GM23248 (cell line): ENCODE measurements at regions not wholly inside any gene's neighbourhood (a gene's known extent, or its start where the extent isn't known, plus 50 kb on each side); places are given as distances from the start of the nearest gene placed in this dataset.

Source experiments
- DNase-seq: peaks from one replicate; pipeline ENCODE4 v3.0.0-alpha.2; 2015
- H2AFZ ChIP-seq: fragments of 200-600 bp; sonication (generic); 2 replicates; pipeline ENCODE4 v1.6.1; 2016; ENCODE audit warnings: antibody characterized with exemption
- H3F3A ChIP-seq: fragments of 200-600 bp; sonication (generic); 2 replicates; pipeline ENCODE4 v1.6.1; 2016; ENCODE audit warnings: mild to moderate bottlenecking, antibody characterized with exemption, mixed run types; ENCODE audit not compliant: insufficient read depth
- H3K27ac ChIP-seq: fragments of 200-600 bp; sonication (generic); 2 replicates; pipeline ENCODE4 v1.5.1; 2016; ENCODE audit warnings: mild to moderate bottlenecking
- H3K27me3 ChIP-seq: fragments of 200-600 bp; sonication (generic); replicated peaks from 2 replicates; pipeline ENCODE4 v1.6.1; 2016; ENCODE audit warnings: mild to moderate bottlenecking; ENCODE audit not compliant: insufficient read depth
- H3K36me3 ChIP-seq: fragments of 200-600 bp; sonication (generic); 2 replicates; pipeline ENCODE4 v1.6.1; 2016; ENCODE audit warnings: low read depth, mild to moderate bottlenecking
- H3K4me1 ChIP-seq: fragments of 200-600 bp; sonication (generic); 2 replicates; pipeline ENCODE4 v1.6.1; 2016; ENCODE audit warnings: mild to moderate bottlenecking; ENCODE audit not compliant: insufficient read depth
- H3K4me2 ChIP-seq: fragments of 200-600 bp; sonication (generic); one replicate; pipeline ENCODE4 v1.6.1; 2016; ENCODE audit warnings: mild to moderate bottlenecking; ENCODE audit not compliant: unreplicated experiment
- H3K4me3 ChIP-seq: fragments of 200-600 bp; sonication (generic); 2 replicates; pipeline ENCODE4 v1.5.1; 2016; ENCODE audit warnings: mild to moderate bottlenecking
- H3K79me2 ChIP-seq: fragments of 200-600 bp; sonication (generic); 2 replicates; pipeline ENCODE4 v1.6.1; 2016; ENCODE audit warnings: mild to moderate bottlenecking; ENCODE audit not compliant: insufficient read depth
- H3K9ac ChIP-seq: fragments of 200-600 bp; sonication (generic); 2 replicates; pipeline ENCODE4 v1.6.1; 2016; ENCODE audit warnings: mild to moderate bottlenecking
- H3K9me2 ChIP-seq: fragments of 200-600 bp; sonication (generic); 2 replicates; pipeline ENCODE4 v1.6.1; 2016; ENCODE audit warnings: mixed run types, mild to moderate bottlenecking, moderate library complexity; ENCODE audit not compliant: insufficient read depth
- H3K9me3 ChIP-seq: fragments of 200-600 bp; sonication (generic); one replicate; pipeline ENCODE4 v1.6.1; 2017; ENCODE audit warnings: low read depth
- H4K20me1 ChIP-seq: fragments of 200-600 bp; sonication (generic); 2 replicates; pipeline ENCODE4 v1.6.0; 2016; ENCODE audit not compliant: insufficient read depth
- EZH2 ChIP-seq: fragments of 200-600 bp; sonication (generic); IDR thresholded peaks from 2 replicates; pipeline ENCODE4 v1.6.1; 2018; ENCODE audit warnings: antibody characterized with exemption, mild to moderate bottlenecking; ENCODE audit not compliant: insufficient read depth, poor library complexity, severe bottlenecking
- EZH2phosphoT487 ChIP-seq: fragments of 200-600 bp; sonication (generic); IDR thresholded peaks from 2 replicates; pipeline ENCODE4 v1.6.1; 2018; ENCODE audit warnings: antibody characterized with exemption, moderate library complexity, mild to moderate bottlenecking, low read depth; ENCODE audit not compliant: insufficient read depth
- WGBS, 2 experiments: methylation state at CpG; one replicate each; pipeline ENCODE4 v1.1.6; 2015 to 2017; ENCODE audit warnings: low lambda C conversion rate in 2 of 2, low coverage in 1 of 2; ENCODE audit errors: missing lambda C conversion rate in 2 of 2; 5-methylcytosine and 5-hydroxymethylcytosine counted together
- in situ Hi-C: fragments of 300-500 bp; cut with MboI; formaldehyde crosslinking; loops from 2 replicates; pipeline ENCODE4 v1.15.0; 2020

- Histone ChIP-seq H3K4me1 (no peaks in the 10 kb centered on the region), H2AFZ (no peak overlapping the region), H3K9me2 (no peaks in the 10 kb centered on the region), H3K4me2 (no peak overlapping the region), H3K4me3 (no peak overlapping the region), H3K79me2 (no peaks in the 10 kb centered on the region), H3K9me3 (no peaks in the 10 kb centered on the region), H3K36me3 (no peaks in the 10 kb centered on the region), H3K9ac (no peak overlapping the region), H3K27ac (no peak overlapping the region), H4K20me1 (no peaks in the 10 kb centered on the region), H3F3A (no peaks in the 10 kb centered on the region), H3K27me3 (no peaks in the 10 kb centered on the region)
- in situ Hi-C loops, result no loop called here
- no peak for DNase-seq
- TF ChIP-seq EZH2, result no peak
- no peak for TF ChIP-seq EZH2phosphoT487
- WGBS, 2 experiments, result 30 to 37% methylated on average over 4 of the region's 4 CpGs
Observed at GRCh38 chr18:26717123-26717719, 148.3 kb downstream of the AQP4 start.

- Histone ChIP-seq H3K9me2 (no peaks in the 10 kb centered on the region), H3K27me3 (no peaks in the 10 kb centered on the region), H3K4me1 (no peaks in the 10 kb centered on the region), H4K20me1 (no peaks in the 10 kb centered on the region), H3K36me3 (no peaks in the 10 kb centered on the region), H3K9ac (no peak overlapping the region), H3K4me2 (no peak overlapping the region), H2AFZ (no peak overlapping the region), H3F3A (no peaks in the 10 kb centered on the region), H3K9me3 (no peaks in the 10 kb centered on the region), H3K27ac (no peak overlapping the region), H3K4me3 (no peak overlapping the region), H3K79me2 (no peaks in the 10 kb centered on the region)
- in situ Hi-C loops, result no loop called here
- WGBS, 2 experiments, result 63 to 67% methylated on average over 6 of the region's 6 CpGs
- no peak for DNase-seq
- TF ChIP-seq EZH2phosphoT487 (no peak), EZH2 (no peak)
Observed at GRCh38 chr18:26714739-26715138, 150.8 kb downstream of the AQP4 start.

GRCh38 chr18:26711756-26712155, 153.8 kb downstream of the AQP4 start:
- Histone ChIP-seq H3F3A (no peaks in the 10 kb centered on the region), H3K4me3 (no peak overlapping the region), H3K9me2 (no peaks in the 10 kb centered on the region), H3K4me2 (no peak overlapping the region), H3K79me2 (no peaks in the 10 kb centered on the region), H3K36me3 (no peaks in the 10 kb centered on the region), H3K27me3 (no peaks in the 10 kb centered on the region), H4K20me1 (no peaks in the 10 kb centered on the region), H2AFZ (no peak overlapping the region), H3K9ac (no peak overlapping the region), H3K9me3 (no peaks in the 10 kb centered on the region), H3K27ac (no peak overlapping the region), H3K4me1 (no peaks in the 10 kb centered on the region)
- in situ Hi-C loops, result no loop called here
- 39 to 47% methylated on average over 3 of the region's 3 CpGs for WGBS, 2 experiments
- no peak for TF ChIP-seq EZH2phosphoT487
- TF ChIP-seq EZH2, result no peak
- DNase-seq, result no peak

GRCh38 chr18:26710470-26711096, 154.9 kb downstream of the AQP4 start:
- no peaks in the 10 kb centered on the region for H3K9me2 ChIP-seq
- in situ Hi-C loops, result no loop called here
- H2AFZ ChIP-seq, result no peak overlapping the region
- no peak overlapping the region for H3K4me3 ChIP-seq
- no peaks in the 10 kb centered on the region for H3K4me1 ChIP-seq
- no peaks in the 10 kb centered on the region for H4K20me1 ChIP-seq
- no peak overlapping the region for H3K4me2 ChIP-seq
- DNase-seq, result no peak
- H3K27ac ChIP-seq, result no peak overlapping the region
- H3K36me3 ChIP-seq, result no peaks in the 10 kb centered on the region
- H3F3A ChIP-seq, result no peaks in the 10 kb centered on the region
- no peak for TF ChIP-seq EZH2
- no peak for TF ChIP-seq EZH2phosphoT487
- H3K9ac ChIP-seq, result no peak overlapping the region
- H3K79me2 ChIP-seq, result no peaks in the 10 kb centered on the region
- no peaks in the 10 kb centered on the region for H3K27me3 ChIP-seq
- WGBS, 2 experiments, result 23 to 28% methylated on average over 4 of the region's 4 CpGs
- H3K9me3 ChIP-seq, result no peaks in the 10 kb centered on the region
